GM21515 (cell line): ENCODE measurements at regions not wholly inside any gene's neighbourhood (a gene's known extent, or its start where the extent isn't known, plus 50 kb on each side); places are given as distances from the start of the nearest gene placed in this dataset.
"Not testable (repeated sequence)": the region's sequence is repeated elsewhere in the genome, so short reads cannot be mapped to it uniquely, and the experiment has no call there.

Source experiments
- ATAC-seq: cut with Tn5 transposase; IDR thresholded peaks from one replicate; pipeline ENCODE4 v1.9.1; 2021; ENCODE audit not compliant: unreplicated experiment

GRCh38 chr2:67616749-67617148 lies 219.6 kb downstream of the ETAA1 start:
- ATAC-seq, result peak; percentile 75

GRCh38 chr2:67619204-67619603 lies 222.1 kb downstream of the ETAA1 start:
- no peak for ATAC-seq

GRCh38 chr2:67623741-67624140 lies 226.6 kb downstream of the ETAA1 start:
- ATAC-seq, result not testable (repeated sequence)

- ATAC-seq, result no peak
Observed at GRCh38 chr2:67625178-67625577, 228.0 kb downstream of the ETAA1 start.

GRCh38 chr2:67625690-67626475 lies 228.8 kb downstream of the ETAA1 start:
- no peak for ATAC-seq

DNA sequence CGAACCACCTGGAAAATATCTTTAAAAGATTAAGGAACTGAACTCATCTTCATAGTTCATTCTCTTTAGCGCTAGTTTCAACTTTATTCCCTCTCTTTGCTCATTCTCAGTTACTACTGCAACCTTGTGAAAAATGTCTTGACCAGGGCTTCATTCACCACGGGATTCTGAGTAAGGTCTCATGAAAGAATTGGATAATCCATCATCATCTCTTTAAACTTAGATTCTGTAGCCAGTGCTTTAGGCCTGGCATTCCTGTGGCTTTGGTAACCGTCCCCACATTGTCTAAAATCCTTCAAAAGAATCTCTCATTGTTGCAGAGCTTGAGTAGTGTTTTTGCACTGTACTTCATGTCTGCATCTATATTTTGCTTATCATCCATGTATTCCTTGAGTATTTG lies 229.5 kb downstream of the ETAA1 start:
- ATAC-seq, result no peak

GRCh38 chr2:67627456-67628207 lies 230.5 kb downstream of the ETAA1 start:
- no peak for ATAC-seq

DNA sequence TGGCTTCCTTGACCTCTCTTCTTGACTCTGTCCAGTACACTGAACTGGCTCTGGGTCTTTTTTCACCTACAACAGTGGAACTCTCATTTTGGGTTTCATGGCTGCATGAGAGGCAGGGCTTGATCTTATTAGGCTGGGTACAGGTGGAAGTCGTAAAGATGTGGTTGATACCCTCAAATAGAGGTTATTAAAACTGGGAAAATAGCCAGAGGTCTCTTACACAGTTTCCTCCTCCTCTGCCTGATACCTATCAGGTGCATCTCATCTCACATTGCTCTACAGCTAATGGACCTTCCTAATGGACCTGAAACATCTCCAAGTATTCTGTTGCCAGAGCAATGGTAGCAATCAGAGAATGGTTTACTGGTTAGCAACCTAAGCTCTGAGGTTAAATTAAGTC lies 231.8 kb downstream of the ETAA1 start:
- ATAC-seq, result no peak

- no peak for ATAC-seq
Observed at GRCh38 chr2:67631483-67631882, 234.3 kb downstream of the ETAA1 start.

DNA sequence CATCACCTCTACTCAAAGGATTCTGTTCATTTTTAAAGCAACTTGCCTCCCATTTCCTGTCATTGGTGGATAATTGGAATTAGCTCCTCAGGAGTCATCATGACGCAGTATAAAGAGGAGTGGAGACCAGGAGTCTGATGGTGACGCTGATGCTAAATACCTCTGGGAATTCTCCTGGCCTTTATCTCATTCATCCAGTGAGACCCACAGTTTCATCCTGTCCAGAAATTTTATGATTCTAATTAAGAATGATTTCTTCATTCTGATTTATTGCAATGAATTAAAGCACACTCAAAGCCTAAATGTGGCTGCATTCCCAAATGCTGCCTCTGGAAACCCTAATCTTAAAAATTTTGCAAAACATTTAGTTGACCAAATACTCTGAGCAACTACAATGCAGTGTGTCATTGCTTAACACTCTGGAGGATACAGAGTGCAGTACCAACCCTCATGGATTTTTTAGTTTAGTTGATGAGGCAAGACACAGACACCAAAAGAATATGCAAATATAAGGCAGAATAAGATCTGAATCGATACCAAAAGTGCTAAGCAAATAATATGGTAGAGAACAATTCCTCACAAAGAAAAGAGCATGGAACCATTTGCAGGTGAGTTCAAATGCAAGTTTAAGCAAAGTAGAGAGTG lies 236.2 kb downstream of the ETAA1 start:
- no peak for ATAC-seq

DNA sequence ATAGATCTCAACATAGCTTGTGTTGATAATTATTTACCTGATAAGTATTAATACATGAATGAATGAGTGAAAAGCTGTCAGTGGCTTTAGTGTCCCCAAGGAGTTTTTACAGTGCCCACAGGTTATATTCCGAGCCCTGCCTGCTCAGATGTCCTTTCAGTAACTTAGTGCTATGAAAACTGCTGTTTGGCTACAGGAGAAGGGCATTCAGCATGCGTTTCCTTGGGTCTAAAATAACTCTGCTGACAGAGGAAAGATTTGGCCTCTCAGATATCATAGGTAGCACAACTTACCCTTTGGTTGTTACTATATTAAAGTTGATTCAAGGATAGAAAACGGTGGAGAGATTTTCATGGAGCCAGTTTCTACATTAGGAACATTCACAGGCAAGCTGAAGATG lies 241.0 kb downstream of the ETAA1 start:
- ATAC-seq, result no peak

DNA sequence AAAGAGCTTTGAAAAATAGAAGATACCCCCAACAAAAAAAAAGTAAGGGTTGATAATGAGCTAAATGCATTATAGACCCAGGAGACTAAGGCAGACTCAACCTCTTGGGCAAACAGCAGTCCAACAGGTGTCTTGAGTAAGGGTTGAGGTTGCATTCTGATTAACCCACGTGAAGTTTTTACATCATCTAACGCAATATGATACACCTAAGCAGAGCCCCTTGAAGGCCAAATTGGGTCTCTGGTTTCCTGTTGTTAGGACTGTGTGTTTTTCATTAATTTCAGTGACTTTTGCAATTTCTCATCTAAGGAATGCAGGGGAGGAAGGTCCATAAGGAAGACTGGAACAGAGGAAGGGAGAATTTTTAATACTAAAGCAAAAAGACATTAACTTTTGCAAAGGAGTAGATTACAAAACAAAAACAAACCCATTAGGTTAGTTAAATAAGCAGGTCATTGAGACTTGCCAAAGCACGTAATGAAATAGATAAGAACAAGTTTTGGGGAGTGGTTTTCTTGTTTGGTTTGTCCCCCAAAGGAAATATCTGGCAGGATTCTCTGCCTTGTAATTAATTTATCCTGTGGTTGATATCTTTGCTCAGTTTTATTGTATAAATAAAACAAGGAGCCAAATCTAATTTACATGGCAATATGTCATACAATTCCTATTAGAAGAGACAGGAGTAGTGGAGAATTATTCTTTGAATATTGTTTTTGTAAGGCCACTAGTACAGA lies 244.3 kb downstream of the ETAA1 start:
- ATAC-seq, result no peak

GRCh38 chr2:67642046-67642382 lies 244.9 kb downstream of the ETAA1 start:
- ATAC-seq, result no peak

GRCh38 chr2:67642961-67643360 lies 245.8 kb downstream of the ETAA1 start:
- ATAC-seq, result no peak

GRCh38 chr2:67645280-67646138 lies 248.4 kb downstream of the ETAA1 start:
- no peak for ATAC-seq

DNA sequence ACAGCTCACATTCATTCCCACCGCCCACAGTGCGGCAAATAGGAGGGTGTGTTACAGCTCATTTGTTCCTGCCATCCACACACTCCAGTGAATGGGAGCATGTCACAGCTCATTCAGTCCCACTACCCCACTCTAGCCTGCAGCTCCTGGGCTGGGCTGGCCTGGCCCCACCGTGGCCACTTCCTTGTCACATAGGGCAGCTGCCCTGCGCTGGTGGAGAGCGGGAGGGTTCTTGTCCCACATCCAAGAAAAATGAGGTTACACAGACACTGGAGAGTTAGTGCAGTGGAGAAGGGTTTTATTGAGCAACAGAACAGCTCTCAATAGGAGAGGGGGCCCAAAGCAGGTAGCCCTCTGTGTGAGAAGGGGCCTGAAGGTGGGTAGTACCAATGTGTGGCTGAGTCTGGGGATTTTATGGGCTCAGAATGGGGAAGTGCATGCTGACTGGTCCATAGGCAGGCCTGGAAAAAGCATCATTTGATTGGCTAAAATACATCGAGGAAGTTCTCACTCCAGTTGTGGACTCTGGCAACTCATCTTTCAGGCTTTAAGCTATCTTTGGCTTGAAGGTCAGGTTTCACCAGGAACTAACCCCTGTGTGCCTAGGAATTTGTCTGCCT lies 249.7 kb downstream of the ETAA1 start:
- no peak for ATAC-seq

- no peak for ATAC-seq
Observed at GRCh38 chr2:67649331-67650261, 252.5 kb downstream of the ETAA1 start.

GRCh38 chr2:67650291-67651133 lies 253.4 kb downstream of the ETAA1 start:
- no peak for ATAC-seq
